ENCODE measurements at regions not wholly inside any gene's neighbourhood (a gene's known extent, or its start where the extent isn't known, plus 50 kb on each side); places are given as distances from the start of the nearest gene placed in this dataset.

GRCh38 chr4:123455360-123455759 is 58.8 kb downstream of the SPRY1 start:
- DNase-seq = no peak

- DNase-seq = no peak
Measured at GRCh38 chr4:123462007-123462406, 65.4 kb downstream of the SPRY1 start.

- DNase-seq = no peak
Measured at GRCh38 chr4:123463869-123464268, 67.3 kb downstream of the SPRY1 start.

- DNase-seq = no peak
Measured at GRCh38 chr4:123465416-123465815, 68.8 kb downstream of the SPRY1 start.

DNA sequence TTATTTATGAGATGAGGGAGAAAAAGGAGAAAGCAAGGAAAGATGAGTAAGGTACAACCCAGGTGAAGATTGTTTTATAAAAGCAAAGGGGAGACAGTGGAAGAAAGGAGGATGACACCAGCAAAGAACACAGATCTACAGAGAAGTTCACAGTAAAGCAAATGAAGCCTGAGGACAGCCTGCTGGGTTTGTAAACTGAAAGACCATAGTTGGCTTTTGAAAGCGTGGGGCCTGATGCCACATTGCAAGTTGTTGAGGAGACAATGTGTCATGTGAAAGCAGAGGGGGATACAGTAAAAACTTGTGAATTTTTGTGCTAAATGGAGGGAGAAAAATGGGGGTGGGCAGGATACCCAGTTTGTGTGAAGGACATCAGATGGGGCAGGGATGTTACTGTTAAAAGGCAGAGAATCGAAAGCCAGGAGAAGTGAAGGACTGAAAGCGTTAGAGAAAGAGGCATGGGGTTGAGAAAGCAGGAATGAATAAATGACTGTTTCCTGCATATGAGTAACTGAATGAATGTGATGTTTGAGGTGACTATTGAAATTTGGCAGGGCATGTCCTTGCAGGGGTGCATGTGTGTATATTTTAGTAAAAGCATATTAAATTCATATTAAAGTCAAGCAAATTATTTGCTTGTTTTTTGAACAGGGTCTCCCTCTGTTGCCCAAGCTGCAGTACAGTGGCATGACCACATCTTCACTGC is 69.6 kb downstream of the SPRY1 start:
- no peak for DNase-seq

- no peak for DNase-seq
Measured at GRCh38 chr4:123468479-123469031, 72.0 kb downstream of the SPRY1 start.

DNA sequence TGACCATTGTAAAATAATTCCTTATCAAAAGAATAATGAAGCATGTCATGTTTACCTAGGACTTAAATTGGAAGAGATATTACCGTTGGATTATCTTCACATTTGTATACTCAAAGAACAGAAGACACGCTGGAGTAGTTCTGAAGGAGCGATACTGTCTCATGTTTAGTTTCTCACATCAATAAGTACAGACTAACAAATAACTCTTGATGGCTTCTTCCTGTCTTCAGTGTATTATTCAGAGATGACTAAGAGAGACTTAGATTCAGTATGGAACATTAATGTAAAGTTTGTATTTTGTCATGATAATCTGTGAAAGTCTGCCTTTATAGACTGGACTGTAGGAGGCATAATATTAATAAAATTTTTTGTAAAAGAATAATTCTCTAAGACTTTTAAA is 72.7 kb downstream of the SPRY1 start:
- no peak for DNase-seq

DNA sequence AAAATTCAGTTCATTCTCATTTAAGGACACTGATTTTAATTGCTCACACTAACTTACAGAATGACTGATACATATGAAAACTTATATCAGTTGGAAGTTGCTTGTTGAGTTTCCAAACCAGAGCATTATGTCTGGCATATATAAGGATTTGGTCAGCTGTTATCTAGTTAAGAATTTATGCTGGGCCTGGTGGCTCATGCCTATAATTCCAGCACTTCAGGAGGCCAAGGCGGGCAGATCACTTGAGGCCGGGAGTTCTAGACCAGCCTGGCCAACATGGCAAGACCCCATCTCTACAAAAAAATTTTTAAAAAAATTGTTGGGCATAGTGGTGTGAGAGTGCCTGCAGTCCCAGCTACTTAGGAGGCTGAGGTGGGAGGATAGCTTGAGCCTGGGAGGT is 73.1 kb downstream of the SPRY1 start:
- no peak for DNase-seq

- no peak for DNase-seq
Measured at GRCh38 chr4:123470640-123471039, 74.0 kb downstream of the SPRY1 start.

DNA sequence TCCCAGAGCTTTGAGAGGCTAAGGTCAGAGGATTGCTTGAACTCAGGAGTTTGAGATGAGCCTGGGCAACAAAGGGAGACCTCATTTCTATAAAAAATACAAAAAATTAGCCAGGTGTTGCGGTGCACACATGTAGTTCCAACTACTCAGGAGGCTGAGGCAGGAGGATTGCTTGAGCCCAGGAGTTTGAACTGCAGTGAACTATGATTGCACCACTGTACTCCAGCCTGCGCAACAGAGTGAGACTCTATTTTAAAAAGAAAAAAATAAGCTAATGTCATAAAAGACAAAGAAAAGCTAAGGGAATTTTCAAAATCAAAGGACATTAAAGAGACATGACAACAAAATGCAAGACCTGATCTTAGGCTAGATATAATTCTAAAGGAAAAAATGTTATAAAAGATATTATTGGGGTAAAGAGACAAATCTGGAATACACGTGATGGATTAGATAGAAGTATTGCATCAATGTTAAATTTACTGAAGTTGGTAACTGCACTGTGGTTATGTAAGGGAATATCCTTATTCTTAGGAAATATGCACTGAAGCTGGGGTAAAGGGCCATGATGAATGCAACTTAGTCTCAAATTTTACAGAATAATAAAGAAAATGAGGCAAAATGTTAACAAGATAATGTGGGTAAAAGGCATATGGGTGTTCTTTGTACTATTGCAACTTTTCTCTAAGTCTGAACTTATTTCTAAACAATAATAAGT is 75.2 kb downstream of the SPRY1 start:
- DNase-seq = no peak

- no peak for DNase-seq
Measured at GRCh38 chr4:123474817-123475216, 78.2 kb downstream of the SPRY1 start.

- DNase-seq = no peak
Measured at GRCh38 chr4:123476089-123476488, 79.5 kb downstream of the SPRY1 start.

- peak; percentile 31 to 58 for DNase-seq
Measured at GRCh38 chr4:123477711-123478209, 81.2 kb downstream of the SPRY1 start.

GRCh38 chr4:123478859-123479345 is 82.3 kb downstream of the SPRY1 start:
- no peak for DNase-seq

DNA sequence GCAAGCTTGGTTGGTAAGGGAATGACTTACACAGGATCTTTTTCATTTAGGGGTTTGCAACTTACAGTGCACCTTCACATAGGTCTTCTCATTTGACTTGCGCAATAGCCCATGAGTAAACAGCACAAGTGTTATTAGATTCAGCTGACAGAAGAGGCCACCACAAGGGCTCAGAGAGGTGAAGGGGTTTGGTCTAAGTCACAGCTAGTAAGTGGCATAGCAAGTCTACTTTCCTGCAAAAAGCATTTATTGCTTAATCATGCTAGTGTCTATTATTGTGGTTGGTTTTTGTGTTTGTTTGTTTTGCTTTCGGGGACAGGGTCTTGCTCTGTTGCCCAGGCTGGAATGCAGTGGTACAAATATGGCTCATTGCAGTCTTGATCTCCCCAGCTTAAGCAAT is 83.3 kb downstream of the SPRY1 start:
- DNase-seq = no peak

- no peak for DNase-seq
Measured at GRCh38 chr4:123480706-123481418, 84.3 kb downstream of the SPRY1 start.

- DNase-seq = no peak
Measured at GRCh38 chr4:123481717-123482116, 85.1 kb downstream of the SPRY1 start.

GRCh38 chr4:123484291-123484926 is 87.8 kb downstream of the SPRY1 start:
- no peak for DNase-seq

DNA sequence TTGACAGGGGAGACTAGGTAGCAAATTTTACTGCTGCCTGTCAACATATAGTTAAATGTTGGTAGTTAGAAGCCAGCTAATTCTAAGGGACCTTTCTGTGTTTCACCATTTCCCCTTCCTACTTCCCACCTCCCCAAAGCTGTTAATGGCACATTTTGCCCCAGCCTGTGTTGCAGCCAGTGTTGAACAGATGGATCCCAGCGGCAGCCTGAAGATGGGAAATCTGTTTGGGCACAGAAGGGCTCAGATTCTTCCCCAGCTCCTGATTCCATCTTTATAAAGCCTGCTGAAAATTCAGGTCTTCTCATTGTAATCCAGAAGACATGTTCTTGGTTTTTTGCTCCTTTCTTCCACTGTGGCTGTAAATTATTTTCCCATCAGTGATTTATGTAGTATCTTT is 89.0 kb downstream of the SPRY1 start:
- DNase-seq = no peak

- no peak for DNase-seq
Measured at GRCh38 chr4:123488916-123489315, 92.3 kb downstream of the SPRY1 start.

GRCh38 chr4:123495530-123495929 is 98.9 kb downstream of the SPRY1 start:
- no peak for DNase-seq

GRCh38 chr4:123496421-123496820 is 99.8 kb downstream of the SPRY1 start:
- DNase-seq = no peak

DNA sequence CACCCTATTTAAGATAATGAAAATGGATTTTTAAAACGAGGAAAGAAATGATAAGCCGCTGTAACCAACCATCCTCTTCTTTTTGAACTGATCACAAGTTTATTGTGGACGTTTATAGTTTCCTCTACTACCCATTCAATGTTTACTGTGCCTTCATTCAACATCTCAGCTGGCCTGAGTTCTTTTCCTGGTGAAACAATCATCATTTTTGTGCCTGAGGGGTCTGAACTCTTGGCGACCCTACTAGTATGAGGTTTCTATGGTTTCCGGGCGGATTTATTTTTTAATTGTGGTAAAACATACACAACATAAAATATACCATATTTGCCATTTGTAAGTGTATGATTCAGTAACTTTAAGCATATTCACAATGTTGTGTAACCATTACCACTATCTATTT is 100.7 kb downstream of the SPRY1 start:
- DNase-seq = no peak
